ENCODE measurements at regions not wholly inside any gene's neighbourhood (a gene's known extent, or its start where the extent isn't known, plus 50 kb on each side); places are given as distances from the start of the nearest gene placed in this dataset.

- no peak overlapping the region for H3K4me3 ChIP-seq (ENCODE audit: low read length)
- no peaks in the 10 kb centered on the region for H3K9me3 ChIP-seq (ENCODE audit: control insufficient read depth, insufficient read depth, low read length)
- H3K4me1 ChIP-seq (ENCODE audit: control insufficient read depth, insufficient read depth, low read length): no peaks in the 10 kb centered on the region
- H3K36me3 ChIP-seq (ENCODE audit: control insufficient read depth, insufficient read depth, low read length): no peaks in the 10 kb centered on the region
- no CpG with 5 or more reads among the region's 1 CpG for WGBS (ENCODE audit: insufficient coverage, insufficient read length)
- no peak overlapping the region for H3K27ac ChIP-seq (ENCODE audit: low read length)
- H3K27me3 ChIP-seq (ENCODE audit: control insufficient read depth, insufficient read depth, low read length): no peaks in the 10 kb centered on the region
- DNase-seq (ENCODE audit: low read depth, low spot score): no peak
These were observed 250.7 kb downstream of the TBC1D4 start for GRCh38 chr13:75231235-75231634.

GRCh38 chr13:75226733-75227435, 255.1 kb downstream of the TBC1D4 start:
- Histone ChIP-seq H3K9me3 (ENCODE audit: control insufficient read depth, insufficient read depth, low read length) (no peaks in the 10 kb centered on the region), H3K4me3 (ENCODE audit: low read length) (no peak overlapping the region), H3K36me3 (ENCODE audit: control insufficient read depth, insufficient read depth, low read length) (no peaks in the 10 kb centered on the region), H3K27ac (ENCODE audit: low read length) (no peak overlapping the region), H3K4me1 (ENCODE audit: control insufficient read depth, insufficient read depth, low read length) (0 out of 2 replicates have a peak, but pooled peaks cover 1% of the 10 kb centered on the region), H3K27me3 (ENCODE audit: control insufficient read depth, insufficient read depth, low read length) (no peaks in the 10 kb centered on the region)
- no peak for DNase-seq (ENCODE audit: low read depth, low spot score)
- WGBS (ENCODE audit: insufficient coverage, insufficient read length): no CpG with 5 or more reads among the region's 3 CpGs

DNA sequence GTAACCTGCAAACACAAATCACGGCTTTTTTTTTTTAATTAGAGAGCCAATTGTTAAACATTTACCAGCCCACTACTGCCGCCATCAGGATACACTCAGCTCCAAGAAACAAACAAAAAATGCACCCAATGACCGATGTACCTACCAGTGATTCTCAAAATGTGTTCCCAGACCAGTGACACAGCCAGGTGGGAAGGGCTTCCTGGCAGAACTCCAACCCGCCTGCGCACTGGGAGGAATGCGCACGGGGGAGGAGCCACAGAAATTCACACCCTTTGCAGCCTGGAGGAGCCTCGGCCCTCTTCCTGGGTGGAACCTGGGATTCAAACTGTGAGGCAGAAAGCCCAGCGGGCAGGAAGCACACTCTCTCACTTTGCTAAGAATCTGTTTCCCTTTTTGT, 255.9 kb downstream of the TBC1D4 start:
- 0 out of 2 replicates have a peak, but pooled peaks cover 1% of the 10 kb centered on the region for H3K4me1 ChIP-seq (ENCODE audit: control insufficient read depth, insufficient read depth, low read length)
- no CpG with 5 or more reads among the region's 9 CpGs for WGBS (ENCODE audit: insufficient coverage, insufficient read length)
- peak; percentile 11 for DNase-seq (ENCODE audit: low read depth, low spot score)

DNA sequence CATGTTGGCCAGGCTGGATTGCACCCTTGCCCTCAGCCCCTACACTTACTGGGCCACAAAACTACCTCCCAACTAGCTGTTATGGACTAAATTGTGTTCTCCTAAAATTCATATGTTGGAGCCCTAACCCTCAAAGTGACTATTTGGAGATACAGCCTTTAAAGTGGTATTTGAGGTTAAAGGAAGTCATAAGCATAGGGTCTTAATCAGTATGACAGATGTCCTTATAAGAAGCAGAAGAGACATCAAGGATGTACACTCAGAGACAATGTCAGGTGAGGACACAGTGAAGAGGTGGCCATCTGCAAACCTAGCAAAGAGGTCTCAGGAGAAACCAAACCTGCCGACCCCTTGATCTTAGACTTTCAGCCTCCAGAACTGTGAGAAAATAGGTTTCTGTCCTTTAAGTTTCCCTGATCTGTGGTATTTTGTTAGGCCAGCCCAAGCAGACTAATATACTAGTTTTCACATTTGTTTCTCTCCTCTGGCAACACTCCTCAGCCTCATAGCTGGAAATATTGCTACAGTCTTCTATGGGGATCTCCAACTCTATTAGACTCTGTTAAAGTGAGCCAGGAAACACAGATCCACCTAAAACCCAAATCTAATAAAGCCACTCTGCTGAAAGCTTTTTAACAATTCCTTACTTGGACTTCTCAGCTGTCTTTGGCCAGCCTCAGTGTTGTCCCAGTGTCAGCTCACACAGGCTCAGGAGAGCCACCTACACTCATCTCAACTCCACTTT, 256.5 kb downstream of the TBC1D4 start:
- DNase-seq (ENCODE audit: low read depth, low spot score): no peak

More for the DNA sequence above, 255.9 kb downstream of the TBC1D4 start:
- H3K36me3 ChIP-seq (ENCODE audit: control insufficient read depth, insufficient read depth, low read length): no peaks in the 10 kb centered on the region
- H3K9me3 ChIP-seq (ENCODE audit: control insufficient read depth, insufficient read depth, low read length): no peaks in the 10 kb centered on the region
- H3K27ac ChIP-seq (ENCODE audit: low read length): no peak overlapping the region
- H3K4me3 ChIP-seq (ENCODE audit: low read length): no peak overlapping the region
- no peaks in the 10 kb centered on the region for H3K27me3 ChIP-seq (ENCODE audit: control insufficient read depth, insufficient read depth, low read length)

GRCh38 chr13:75224053-75224742, 257.8 kb downstream of the TBC1D4 start:
- Histone ChIP-seq H3K4me1 (ENCODE audit: control insufficient read depth, insufficient read depth, low read length) (0 out of 2 replicates have a peak, but pooled peaks cover 1% of the 10 kb centered on the region), H3K27ac (ENCODE audit: low read length) (no peak overlapping the region), H3K27me3 (ENCODE audit: control insufficient read depth, insufficient read depth, low read length) (no peaks in the 10 kb centered on the region), H3K4me3 (ENCODE audit: low read length) (no peak overlapping the region), H3K36me3 (ENCODE audit: control insufficient read depth, insufficient read depth, low read length) (no peaks in the 10 kb centered on the region), H3K9me3 (ENCODE audit: control insufficient read depth, insufficient read depth, low read length) (no peaks in the 10 kb centered on the region)
- DNase-seq (ENCODE audit: low read depth, low spot score): no peak
- no CpG with 5 or more reads among the region's 6 CpGs for WGBS (ENCODE audit: insufficient coverage, insufficient read length)

More for the DNA sequence above, 256.5 kb downstream of the TBC1D4 start:
- 0 out of 2 replicates have a peak, but pooled peaks cover 1% of the 10 kb centered on the region for H3K4me1 ChIP-seq (ENCODE audit: control insufficient read depth, insufficient read depth, low read length)
- no peak overlapping the region for H3K4me3 ChIP-seq (ENCODE audit: low read length)
- no CpG with 5 or more reads among the region's 1 CpG for WGBS (ENCODE audit: insufficient coverage, insufficient read length)
- H3K27ac ChIP-seq (ENCODE audit: low read length): no peak overlapping the region
- H3K9me3 ChIP-seq (ENCODE audit: control insufficient read depth, insufficient read depth, low read length): no peaks in the 10 kb centered on the region
- no peaks in the 10 kb centered on the region for H3K36me3 ChIP-seq (ENCODE audit: control insufficient read depth, insufficient read depth, low read length)
- no peaks in the 10 kb centered on the region for H3K27me3 ChIP-seq (ENCODE audit: control insufficient read depth, insufficient read depth, low read length)

GRCh38 chr13:75222031-75222430, 259.9 kb downstream of the TBC1D4 start:
- Histone ChIP-seq H3K4me1 (ENCODE audit: control insufficient read depth, insufficient read depth, low read length) (0 out of 2 replicates have a peak, but pooled peaks cover 1% of the 10 kb centered on the region), H3K9me3 (ENCODE audit: control insufficient read depth, insufficient read depth, low read length) (no peaks in the 10 kb centered on the region), H3K27ac (ENCODE audit: low read length) (no peak overlapping the region), H3K4me3 (ENCODE audit: low read length) (no peak overlapping the region), H3K36me3 (ENCODE audit: control insufficient read depth, insufficient read depth, low read length) (no peaks in the 10 kb centered on the region), H3K27me3 (ENCODE audit: control insufficient read depth, insufficient read depth, low read length) (no peaks in the 10 kb centered on the region)
- DNase-seq (ENCODE audit: low read depth, low spot score): no peak
- no CpG with 5 or more reads among the region's 1 CpG for WGBS (ENCODE audit: insufficient coverage, insufficient read length)

DNA sequence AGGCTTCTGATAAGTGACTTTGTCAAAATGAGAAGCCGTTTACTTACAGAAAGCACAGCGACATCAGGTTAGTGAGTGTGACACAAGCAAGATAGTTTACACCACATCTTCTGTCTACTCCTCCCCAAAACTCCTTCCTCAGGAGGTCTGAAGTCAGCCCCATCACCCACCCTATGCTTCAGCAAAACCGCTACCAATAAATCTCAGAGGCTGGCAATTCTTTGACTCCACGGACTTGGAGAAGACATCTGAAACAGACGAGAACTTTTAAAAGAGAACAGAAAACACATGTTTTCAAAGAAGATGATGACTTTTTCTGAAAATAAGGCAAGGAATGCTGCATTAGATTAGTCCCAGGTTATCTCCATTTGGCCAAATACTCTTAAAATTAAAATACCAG, 261.1 kb downstream of the TBC1D4 start:
- no peak for DNase-seq (ENCODE audit: low read depth, low spot score)
- Histone ChIP-seq H3K27me3 (ENCODE audit: control insufficient read depth, insufficient read depth, low read length) (no peaks in the 10 kb centered on the region), H3K9me3 (ENCODE audit: control insufficient read depth, insufficient read depth, low read length) (no peaks in the 10 kb centered on the region), H3K27ac (ENCODE audit: low read length) (no peak overlapping the region), H3K4me1 (ENCODE audit: control insufficient read depth, insufficient read depth, low read length) (no peaks in the 10 kb centered on the region), H3K4me3 (ENCODE audit: low read length) (no peak overlapping the region), H3K36me3 (ENCODE audit: control insufficient read depth, insufficient read depth, low read length) (no peaks in the 10 kb centered on the region)
- no CpG with 5 or more reads among the region's 5 CpGs for WGBS (ENCODE audit: insufficient coverage, insufficient read length)

- no peak overlapping the region for H3K4me3 ChIP-seq (ENCODE audit: low read length)
- DNase-seq (ENCODE audit: low read depth, low spot score): no peak
- no peaks in the 10 kb centered on the region for H3K27me3 ChIP-seq (ENCODE audit: control insufficient read depth, insufficient read depth, low read length)
- no peaks in the 10 kb centered on the region for H3K4me1 ChIP-seq (ENCODE audit: control insufficient read depth, insufficient read depth, low read length)
- WGBS (ENCODE audit: insufficient coverage, insufficient read length): no CpG with 5 or more reads among the region's 8 CpGs
- H3K9me3 ChIP-seq (ENCODE audit: control insufficient read depth, insufficient read depth, low read length): no peaks in the 10 kb centered on the region
- no peak overlapping the region for H3K27ac ChIP-seq (ENCODE audit: low read length)
- H3K36me3 ChIP-seq (ENCODE audit: control insufficient read depth, insufficient read depth, low read length): no peaks in the 10 kb centered on the region
These were observed 261.8 kb downstream of the TBC1D4 start for GRCh38 chr13:75220238-75220542.

DNA sequence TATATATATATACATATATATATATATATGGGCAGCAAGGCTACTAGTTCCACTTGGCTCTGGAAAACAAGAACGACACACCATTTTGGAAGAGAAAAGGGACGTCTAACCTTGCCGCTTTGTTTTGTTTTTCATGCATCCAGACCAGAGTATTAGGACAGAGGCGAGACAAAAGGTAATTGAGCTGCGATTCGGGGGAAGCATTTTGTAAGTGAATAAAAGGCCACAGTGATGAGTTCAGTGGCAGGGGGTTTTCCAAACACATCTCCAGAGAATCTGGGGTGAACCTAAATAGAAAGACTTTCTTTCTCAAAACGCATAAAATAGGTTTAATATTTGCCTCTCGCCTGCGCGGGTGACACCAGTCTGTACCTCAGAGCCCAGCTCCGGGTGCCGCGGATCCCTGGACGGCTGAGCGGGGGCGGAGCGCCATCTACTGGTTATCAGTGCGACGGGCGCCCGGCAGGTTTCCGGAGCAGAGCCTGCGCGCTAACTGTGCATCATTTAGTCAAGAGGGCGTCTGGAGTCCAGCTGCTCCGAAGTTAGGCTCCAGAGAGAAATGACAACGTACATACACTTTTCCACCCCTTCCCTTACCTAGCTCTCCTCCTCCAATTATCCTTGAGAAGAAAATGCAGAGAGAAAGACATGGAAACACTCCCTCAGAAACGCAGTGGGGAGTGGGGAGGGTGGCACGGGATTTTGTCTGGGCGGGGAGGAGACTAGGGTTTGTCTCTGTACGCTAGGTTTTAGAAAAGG, 262.3 kb downstream of the TBC1D4 start:
- Histone ChIP-seq H3K9me3 (ENCODE audit: control insufficient read depth, insufficient read depth, low read length) (no peaks in the 10 kb centered on the region), H3K36me3 (ENCODE audit: control insufficient read depth, insufficient read depth, low read length) (no peaks in the 10 kb centered on the region), H3K4me3 (ENCODE audit: low read length) (no peak overlapping the region; the same call in 1 of the 2 replicates), H3K27me3 (ENCODE audit: control insufficient read depth, insufficient read depth, low read length) (no peaks in the 10 kb centered on the region), H3K27ac (ENCODE audit: low read length) (no peak overlapping the region), H3K4me1 (ENCODE audit: control insufficient read depth, insufficient read depth, low read length) (no peaks in the 10 kb centered on the region)
- no CpG with 5 or more reads among the region's 31 CpGs for WGBS (ENCODE audit: insufficient coverage, insufficient read length)
- DNase-seq (ENCODE audit: low read depth, low spot score): peak; percentile 52

DNA sequence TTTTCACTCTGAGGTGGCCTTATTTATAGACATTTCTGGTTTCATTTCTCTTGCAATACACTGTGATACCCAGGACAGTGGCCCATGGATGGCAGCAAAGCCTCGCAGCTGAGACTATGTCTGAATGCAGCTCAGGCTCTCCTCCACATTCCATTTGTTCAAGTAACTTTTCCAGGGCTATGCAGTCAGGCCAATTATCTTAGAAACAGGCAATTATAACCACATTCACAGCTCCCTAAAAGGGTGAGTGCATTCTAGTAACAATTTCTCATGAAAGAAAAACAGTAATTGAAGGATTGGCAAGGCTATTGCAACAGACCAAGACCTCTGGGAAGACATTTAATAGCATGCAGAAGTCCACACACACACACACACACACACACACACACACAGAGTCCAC, 264.0 kb downstream of the TBC1D4 start:
- WGBS (ENCODE audit: insufficient coverage, insufficient read length): no CpG with 5 or more reads among the region's 1 CpG

More for the DNA sequence above, 264.0 kb downstream of the TBC1D4 start:
- Histone ChIP-seq H3K27ac (ENCODE audit: low read length) (no peak overlapping the region), H3K4me1 (ENCODE audit: control insufficient read depth, insufficient read depth, low read length) (no peaks in the 10 kb centered on the region), H3K9me3 (ENCODE audit: control insufficient read depth, insufficient read depth, low read length) (no peaks in the 10 kb centered on the region), H3K4me3 (ENCODE audit: low read length) (no peak overlapping the region), H3K36me3 (ENCODE audit: control insufficient read depth, insufficient read depth, low read length) (no peaks in the 10 kb centered on the region), H3K27me3 (ENCODE audit: control insufficient read depth, insufficient read depth, low read length) (no peaks in the 10 kb centered on the region)
- DNase-seq (ENCODE audit: low read depth, low spot score): no peak

All from iPS DF 6.9 (cell line).